GM12875 (cell line): ENCODE measurements at regions not wholly inside any gene's neighbourhood (a gene's known extent, or its start where the extent isn't known, plus 50 kb on each side); places are given as distances from the start of the nearest gene placed in this dataset.
A peak's percentile ranks its signal among the peaks of the same experiment; 100 is the strongest.

Experiments
- H3K4me3 ChIP-seq: one replicate; pipeline ENCODE4 v1.5.1; 2011; ENCODE audit warnings: low read depth, low read length, control low read depth
- CTCF ChIP-seq: IDR thresholded peaks from 2 replicates; pipeline ENCODE4 v1.5.1; 2011; ENCODE audit warnings: low read depth, mild to moderate bottlenecking, control low read depth, inconsistent platforms, low read length, moderate library complexity, borderline replicate concordance; ENCODE audit not compliant: insufficient read depth

- no peak for TF ChIP-seq CTCF
- H3K4me3 ChIP-seq, result no peak overlapping the region
Observed at GRCh38 chr2:128702616-128703015, 383.9 kb upstream of the HS6ST1 start.

GRCh38 chr2:128708106-128708816, 389.6 kb upstream of the HS6ST1 start:
- TF ChIP-seq CTCF, result no peak
- H3K4me3 ChIP-seq, result no peak overlapping the region

- H3K4me3 ChIP-seq, result no peak overlapping the region
- no peak for TF ChIP-seq CTCF
Observed at GRCh38 chr2:128710242-128710641, 391.6 kb upstream of the HS6ST1 start.

- H3K4me3 ChIP-seq, result no peak overlapping the region
- no peak for TF ChIP-seq CTCF
Observed at GRCh38 chr2:128710729-128711128, 392.1 kb upstream of the HS6ST1 start.

- no peak overlapping the region for H3K4me3 ChIP-seq
- TF ChIP-seq CTCF, result no peak
Observed at GRCh38 chr2:128714285-128714684, 395.6 kb upstream of the HS6ST1 start.

GRCh38 chr2:128714851-128715312, 396.2 kb upstream of the HS6ST1 start:
- TF ChIP-seq CTCF, result peak; percentile 24; the same call in 1 of the 2 replicates

GRCh38 chr2:128715360-128715759, 396.7 kb upstream of the HS6ST1 start:
- H3K4me3 ChIP-seq, result no peak overlapping the region

More at GRCh38 chr2:128714851-128715312, 396.2 kb upstream of the HS6ST1 start:
- H3K4me3 ChIP-seq, result no peak overlapping the region

More at GRCh38 chr2:128715360-128715759, 396.7 kb upstream of the HS6ST1 start:
- no peak for TF ChIP-seq CTCF
